ENCODE measurements at regions not wholly inside any gene's neighbourhood (a gene's known extent, or its start where the extent isn't known, plus 50 kb on each side); places are given as distances from the start of the nearest gene placed in this dataset.

GRCh38 chr22:48662476-48663135, 1165.1 kb downstream of the BRD1 start:
- Histone ChIP-seq H3K36me3 (no peaks in the 10 kb centered on the region), H3K27ac (no peak overlapping the region), H3K9me3 (no peaks in the 10 kb centered on the region), H3K4me3 (no peak overlapping the region), H3K4me1 (ENCODE audit: control insufficient read depth in 1 of 2, low read depth in 2 of 2) (no peaks in the 10 kb centered on the region), H3K27me3 (replicated peaks; ENCODE audit: insufficient read depth) (no peaks in the 10 kb centered on the region)
- DNase-seq (ENCODE audit: low spot score) (no peak), ATAC-seq (ENCODE audit: insufficient number of reproducible peaks, low FRiP score, low read depth) (no peak)
- TF ChIP-seq, protein P1, sequence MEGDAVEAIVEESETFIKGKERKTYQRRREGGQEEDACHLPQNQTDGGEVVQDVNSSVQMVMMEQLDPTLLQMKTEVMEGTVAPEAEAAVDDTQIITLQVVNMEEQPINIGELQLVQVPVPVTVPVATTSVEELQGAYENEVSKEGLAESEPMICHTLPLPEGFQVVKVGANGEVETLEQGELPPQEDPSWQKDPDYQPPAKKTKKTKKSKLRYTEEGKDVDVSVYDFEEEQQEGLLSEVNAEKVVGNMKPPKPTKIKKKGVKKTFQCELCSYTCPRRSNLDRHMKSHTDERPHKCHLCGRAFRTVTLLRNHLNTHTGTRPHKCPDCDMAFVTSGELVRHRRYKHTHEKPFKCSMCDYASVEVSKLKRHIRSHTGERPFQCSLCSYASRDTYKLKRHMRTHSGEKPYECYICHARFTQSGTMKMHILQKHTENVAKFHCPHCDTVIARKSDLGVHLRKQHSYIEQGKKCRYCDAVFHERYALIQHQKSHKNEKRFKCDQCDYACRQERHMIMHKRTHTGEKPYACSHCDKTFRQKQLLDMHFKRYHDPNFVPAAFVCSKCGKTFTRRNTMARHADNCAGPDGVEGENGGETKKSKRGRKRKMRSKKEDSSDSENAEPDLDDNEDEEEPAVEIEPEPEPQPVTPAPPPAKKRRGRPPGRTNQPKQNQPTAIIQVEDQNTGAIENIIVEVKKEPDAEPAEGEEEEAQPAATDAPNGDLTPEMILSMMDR (IDR thresholded peaks at IDR 0.05): no peak

DNA sequence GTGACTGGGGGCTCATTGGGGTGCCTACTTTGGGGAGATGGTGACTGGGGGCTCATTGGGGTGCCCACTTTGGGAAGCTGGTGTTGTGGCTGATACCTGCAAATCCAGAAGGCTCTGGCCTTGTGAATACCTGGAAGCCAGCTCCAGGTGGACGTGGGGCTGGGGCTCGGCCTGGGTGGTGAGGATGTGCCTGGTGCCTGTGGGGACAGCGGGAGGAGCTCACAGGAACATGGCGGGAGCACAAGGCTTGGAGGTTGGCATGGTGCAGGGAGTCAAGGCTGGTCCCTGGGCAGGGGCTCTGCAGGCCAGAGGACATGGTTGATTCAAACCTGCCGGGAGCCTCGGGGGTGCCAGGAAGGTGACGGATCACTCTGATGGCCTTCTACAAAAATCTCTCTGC, 1165.7 kb downstream of the BRD1 start:
- Histone ChIP-seq H3K9me3 (no peaks in the 10 kb centered on the region), H3K4me3 (no peak overlapping the region), H3K36me3 (no peaks in the 10 kb centered on the region), H3K27me3 (replicated peaks; ENCODE audit: insufficient read depth) (no peaks in the 10 kb centered on the region), H3K4me1 (ENCODE audit: control insufficient read depth in 1 of 2, low read depth in 2 of 2) (no peaks in the 10 kb centered on the region), H3K27ac (no peak overlapping the region)
- no peak for ATAC-seq (ENCODE audit: insufficient number of reproducible peaks, low FRiP score, low read depth)
- TF ChIP-seq, protein P1 (IDR thresholded peaks at IDR 0.05): no peak
- no peak for DNase-seq (ENCODE audit: low spot score)

DNA sequence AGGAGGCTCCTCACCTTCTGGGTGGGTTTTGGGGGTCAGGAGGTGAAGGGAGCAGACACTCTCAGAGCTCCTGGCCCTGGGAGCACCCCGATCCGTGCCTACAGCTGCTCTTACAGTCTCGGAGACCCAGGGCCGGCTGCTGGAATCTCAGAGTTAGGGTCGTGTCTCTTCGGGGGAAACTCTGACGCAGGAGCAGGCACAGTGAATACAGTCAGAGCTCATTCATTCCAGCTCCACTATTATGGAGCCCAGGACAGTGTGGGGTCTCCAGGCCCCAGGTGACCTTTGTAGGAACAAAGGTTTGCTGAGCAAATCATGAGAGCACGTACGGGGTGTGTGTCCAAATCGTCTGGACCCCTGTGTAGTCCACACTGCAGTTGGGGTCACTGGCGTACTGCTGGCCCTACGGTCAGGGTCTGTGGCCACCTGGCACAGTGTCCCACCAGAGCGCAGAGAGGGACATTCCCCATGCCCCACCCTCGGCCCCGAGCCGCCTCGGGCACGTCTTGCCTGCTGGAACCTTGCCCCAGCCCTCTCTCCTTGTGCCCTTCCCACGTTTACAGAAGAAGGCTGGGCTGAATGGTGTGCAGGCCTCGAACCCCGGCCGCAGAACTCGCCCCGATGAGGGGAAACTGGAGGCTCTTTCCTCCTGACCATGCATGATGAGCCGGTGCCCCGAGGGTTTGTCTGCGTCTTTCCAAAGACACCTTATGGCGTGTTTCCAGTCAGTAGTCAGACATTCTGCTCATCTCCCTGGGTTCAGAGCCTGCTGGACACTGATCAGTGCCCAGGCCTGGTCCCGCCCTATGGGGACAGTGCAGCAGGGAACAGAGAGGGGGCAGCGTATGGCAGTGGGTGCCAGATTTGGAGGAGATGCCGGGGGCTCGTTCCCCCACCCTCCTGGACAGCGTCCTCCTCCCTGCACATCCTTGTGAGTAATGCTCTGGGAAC, 1166.6 kb downstream of the BRD1 start:
- TF ChIP-seq, protein P1 (IDR thresholded peaks at IDR 0.05): no peak
- no peaks in the 10 kb centered on the region for H3K27me3 ChIP-seq (replicated peaks; ENCODE audit: insufficient read depth)
- no peak overlapping the region for H3K4me3 ChIP-seq
- no peaks in the 10 kb centered on the region for H3K9me3 ChIP-seq
- H3K4me1 ChIP-seq (ENCODE audit: control insufficient read depth in 1 of 2, low read depth in 2 of 2): no peaks in the 10 kb centered on the region
- no peaks in the 10 kb centered on the region for H3K36me3 ChIP-seq
- ATAC-seq (ENCODE audit: insufficient number of reproducible peaks, low FRiP score, low read depth): no peak
- H3K27ac ChIP-seq: no peak overlapping the region
- DNase-seq (ENCODE audit: low spot score): no peak

- TF ChIP-seq, protein P1 (IDR thresholded peaks at IDR 0.05): no peak
- H3K4me3 ChIP-seq: no peak overlapping the region
- DNase-seq (ENCODE audit: low spot score) (no peak), ATAC-seq (ENCODE audit: insufficient number of reproducible peaks, low FRiP score, low read depth) (no peak)
- H3K4me1 ChIP-seq (ENCODE audit: control insufficient read depth in 1 of 2, low read depth in 2 of 2): no peaks in the 10 kb centered on the region
- H3K27ac ChIP-seq: no peak overlapping the region
- no peaks in the 10 kb centered on the region for H3K27me3 ChIP-seq (replicated peaks; ENCODE audit: insufficient read depth)
- H3K9me3 ChIP-seq: no peaks in the 10 kb centered on the region
- H3K36me3 ChIP-seq: no peaks in the 10 kb centered on the region
These were observed 1167.4 kb downstream of the BRD1 start for GRCh38 chr22:48660104-48660789.
